Omental fat pad (tissue), 3 donors: ENCODE measurements at regions not wholly inside any gene's neighbourhood (a gene's known extent, or its start where the extent isn't known, plus 50 kb on each side); places are given as distances from the start of the nearest gene placed in this dataset.
"Not testable (repeated sequence)": the region's sequence is repeated elsewhere in the genome, so short reads cannot be mapped to it uniquely, and the experiment has no call there.

Source experiments
- ATAC-seq: fragments of 150-250 bp; one replicate; pipeline ENCODE4 v1.9.1; 2016; ENCODE audit warnings: mild to moderate bottlenecking, moderate library complexity; ENCODE audit not compliant: low FRiP score
- DNase-seq: peaks from one replicate; pipeline ENCODE4 v3.0.0-alpha.2; 2019; ENCODE audit warnings: low spot score
- CTCF ChIP-seq, 3 donors: fragments of 450-650 bp; IDR thresholded peaks; one replicate each; pipeline ENCODE4 v1.5.1; 2016 to 2017; ENCODE audit warnings: antibody characterized with exemption in 3 of 3, mild to moderate bottlenecking in 3 of 3, moderate library complexity in 2 of 3

DNA sequence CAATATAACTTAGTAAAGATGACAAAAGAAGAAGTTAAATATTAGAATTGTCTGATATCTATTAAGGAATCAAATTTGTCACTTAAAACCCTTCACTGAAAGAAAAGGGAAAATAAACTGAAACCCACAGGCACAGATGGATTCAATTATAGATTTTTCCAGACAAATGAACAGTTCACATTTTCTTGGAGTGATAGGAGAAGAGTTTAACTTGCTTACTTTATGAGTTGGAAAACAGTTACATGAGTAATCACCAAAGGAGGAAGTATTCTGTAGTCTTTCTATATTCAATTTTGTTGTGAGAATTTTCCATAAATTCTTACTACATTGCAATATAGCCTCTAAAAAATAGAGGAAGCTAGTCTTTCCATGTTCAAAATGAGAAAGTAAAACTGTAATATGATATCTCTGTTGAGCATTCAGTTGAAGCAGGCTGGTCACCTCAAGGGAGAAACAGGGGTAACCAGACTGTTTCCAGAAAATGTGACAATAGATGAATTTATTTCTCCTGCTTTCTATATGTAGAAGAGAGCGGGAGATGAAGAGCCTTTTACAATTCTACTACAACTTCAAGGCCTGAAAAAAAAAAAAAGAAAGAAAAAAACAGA is 330.3 kb upstream of the EPHA5 start:
- DNase-seq = no peak
- TF ChIP-seq CTCF (IDR thresholded peaks at IDR 0.05) = no peak
- ATAC-seq = no peak

GRCh38 chr4:65999518-65999871 is 329.2 kb upstream of the EPHA5 start:
- no peak for TF ChIP-seq CTCF (IDR thresholded peaks at IDR 0.05)
- ATAC-seq (no peak), DNase-seq (no peak)

DNA sequence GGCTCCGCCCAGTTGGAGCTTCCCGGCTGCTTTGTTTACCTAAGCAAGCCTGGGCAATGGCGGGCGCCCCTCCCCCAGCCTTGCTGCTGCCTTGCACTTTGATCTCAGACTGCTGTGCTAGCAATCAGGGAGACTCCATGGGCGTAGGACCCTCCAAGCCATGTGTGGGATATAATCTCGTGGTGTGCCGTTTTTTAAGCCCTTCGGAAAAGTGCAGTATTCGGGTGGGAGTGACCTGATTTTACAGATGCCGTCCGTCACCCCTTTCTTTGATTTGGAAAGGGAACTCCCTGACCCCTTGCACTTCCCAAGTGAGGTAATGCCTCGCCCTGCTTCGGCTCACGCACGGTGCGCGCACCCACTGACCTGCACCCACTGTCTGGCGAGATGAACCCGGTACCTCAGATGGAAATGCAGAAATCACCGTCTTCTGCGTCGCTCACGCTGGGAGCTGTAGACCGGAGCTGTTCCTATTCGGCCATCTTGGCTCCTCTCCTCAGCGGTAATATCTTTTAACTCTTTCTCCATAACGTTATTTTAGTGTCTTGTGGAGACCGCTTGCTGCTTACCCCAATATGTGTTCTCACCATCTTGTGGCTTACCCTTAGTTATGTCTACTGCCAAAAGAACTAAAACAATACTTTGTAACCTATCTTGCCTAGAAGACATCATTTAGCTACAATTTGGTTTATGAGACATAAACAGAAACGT is 328.7 kb upstream of the EPHA5 start:
- not testable (repeated sequence) for DNase-seq, ATAC-seq

GRCh38 chr4:65983061-65983460 is 312.8 kb upstream of the EPHA5 start:
- ATAC-seq (no peak), DNase-seq (no peak)
- no peak for TF ChIP-seq CTCF (IDR thresholded peaks at IDR 0.05)

DNA sequence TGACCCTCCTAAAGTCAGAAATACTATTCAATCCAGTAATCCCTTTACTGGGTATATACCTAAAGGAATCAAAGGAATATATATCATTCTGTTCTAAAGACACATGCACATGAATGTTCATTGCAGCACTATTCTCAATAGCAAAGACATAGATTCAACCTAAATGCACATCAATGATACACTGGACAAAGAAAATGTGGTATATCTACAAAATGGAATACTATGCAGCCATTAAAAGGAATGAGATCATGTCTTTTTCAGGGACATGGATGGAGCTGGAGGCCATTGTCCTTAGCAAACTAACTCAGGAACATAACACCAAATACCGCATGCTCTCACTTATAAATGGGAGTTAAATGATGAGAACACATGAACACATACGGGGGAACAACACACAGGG is 306.0 kb upstream of the EPHA5 start:
- DNase-seq (no peak), ATAC-seq (no peak)
- no peak for TF ChIP-seq CTCF (IDR thresholded peaks at IDR 0.05)

GRCh38 chr4:65973186-65973585 is 302.9 kb upstream of the EPHA5 start:
- ATAC-seq = no peak
- TF ChIP-seq CTCF (IDR thresholded peaks at IDR 0.05) = no peak
- DNase-seq = no peak

DNA sequence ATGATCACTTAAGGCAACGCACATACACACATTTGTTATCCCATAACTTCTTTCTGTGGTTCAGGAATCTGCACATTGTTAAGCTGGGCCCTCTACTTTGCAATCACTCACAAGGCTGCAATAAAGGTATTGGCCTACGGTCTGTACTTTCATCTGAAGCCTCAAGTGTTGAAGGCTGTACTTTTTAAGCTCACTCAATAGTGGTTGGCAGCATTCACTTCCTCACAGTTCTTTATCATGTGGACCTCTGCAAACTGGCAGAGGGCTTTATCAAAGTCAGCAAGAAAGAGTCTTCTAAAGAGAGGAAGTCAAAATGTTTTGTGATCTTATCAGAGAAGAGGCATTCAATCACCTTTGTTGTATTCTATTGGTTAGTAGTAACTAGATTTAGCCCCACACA is 301.4 kb upstream of the EPHA5 start:
- ATAC-seq (no peak), DNase-seq (no peak)
- TF ChIP-seq CTCF (IDR thresholded peaks at IDR 0.05) = no peak
